OCI-LY3 (cell line): ENCODE measurements at regions not wholly inside any gene's neighbourhood (a gene's known extent, or its start where the extent isn't known, plus 50 kb on each side); places are given as distances from the start of the nearest gene placed in this dataset.

Experiments used
- H2AFZ ChIP-seq: fragments of 200-600, 300-600 bp; shearing (Covaris generic); 2 replicates; pipeline ENCODE4 v1.6.0; 2014; ENCODE audit warnings: antibody characterized with exemption, low read depth, low read length
- H3K27ac ChIP-seq: fragments of 200-600, 300-600 bp; sonication (generic); 2 replicates; pipeline ENCODE4 v1.5.1; 2014; ENCODE audit warnings: mild to moderate bottlenecking, low read length, moderate library complexity, mixed read lengths
- H3K27me3 ChIP-seq: fragments of 200-600, 300-600 bp; sonication (generic); 2 replicates; pipeline ENCODE4 v1.6.1; 2014; ENCODE audit warnings: low read depth, low read length, mixed read lengths
- H3K36me3 ChIP-seq: fragments of 200-600, 300-600 bp; sonication (generic); replicated peaks from 2 replicates; pipeline ENCODE3; 2014; ENCODE audit warnings: low read depth, low read length, mixed read lengths
- H3K4me1 ChIP-seq: fragments of 300-600, 200-600 bp; sonication (generic); 2 replicates; pipeline ENCODE4 v1.6.1; 2014; ENCODE audit warnings: low read length, mixed read lengths
- H3K4me2 ChIP-seq: fragments of 200-600, 300-600 bp; sonication (generic); 2 replicates; pipeline ENCODE4 v1.6.1; 2014; ENCODE audit warnings: low read length, mixed read lengths
- H3K4me3 ChIP-seq: fragments of 300-600, 200-600 bp; sonication (generic); 2 replicates; pipeline ENCODE4 v1.5.1; 2014; ENCODE audit warnings: antibody characterized with exemption, mild to moderate bottlenecking, low read length, moderate library complexity
- H3K79me2 ChIP-seq: fragments of 300-600, 200-600 bp; shearing (Covaris generic); 2 replicates; pipeline ENCODE4 v1.6.1; 2014; ENCODE audit warnings: mild to moderate bottlenecking, low read length, mixed read lengths
- H3K9ac ChIP-seq: fragments of 300-600, 200-600 bp; shearing (Covaris generic); 2 replicates; pipeline ENCODE4 v1.6.0; 2014; ENCODE audit warnings: mild to moderate bottlenecking, low read length, moderate library complexity
- H3K9me3 ChIP-seq: fragments of 200-600, 300-600 bp; shearing (Covaris generic); 2 replicates; pipeline ENCODE4 v1.6.1; 2014; ENCODE audit warnings: low read length, mixed read lengths; ENCODE audit not compliant: insufficient read depth
- H4K20me1 ChIP-seq: fragments of 200-600, 300-600 bp; sonication (generic); 2 replicates; pipeline ENCODE4 v1.6.1; 2016; ENCODE audit warnings: low read length, mixed read lengths; ENCODE audit not compliant: insufficient read depth
- EZH2phosphoT487 ChIP-seq: fragments of 200-600 bp; shearing (Covaris generic); IDR thresholded peaks from 2 replicates; pipeline ENCODE4 v1.6.1; 2018; ENCODE audit warnings: antibody characterized with exemption, mixed run types, low read depth
- TF ChIP-seq, protein P1 (sequence below): fragments of 200-600, 300-600 bp; sonication (generic); IDR thresholded peaks from 2 replicates; pipeline ENCODE4 v1.5.1; 2014; ENCODE audit warnings: antibody characterized with exemption, low read length, low read depth

DNA sequence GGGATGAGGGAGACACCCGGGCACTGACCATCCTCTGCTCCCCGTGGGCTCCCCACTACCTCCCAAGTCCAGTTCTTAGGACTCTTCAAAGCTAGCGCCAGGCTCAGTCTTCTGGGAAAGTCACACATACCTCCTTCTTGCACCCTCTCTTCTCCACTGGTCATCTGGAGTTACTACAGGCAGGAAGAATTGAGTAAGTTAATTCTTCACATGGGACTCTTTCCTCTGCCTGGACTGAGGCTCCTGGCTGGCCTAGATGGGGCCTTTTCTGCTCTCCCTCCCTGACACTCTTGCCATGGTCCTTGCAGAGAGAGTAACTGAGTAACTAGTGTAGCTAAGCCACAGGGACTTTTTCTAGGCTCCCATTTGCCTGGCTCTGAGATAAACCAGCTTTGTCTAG is 96.5 kb upstream of the CELF4 start:
- no peaks in the 10 kb centered on the region for H3K27me3 ChIP-seq
- H3K4me3 ChIP-seq = no peak overlapping the region
- no peak overlapping the region for H3K4me2 ChIP-seq
- H4K20me1 ChIP-seq = no peaks in the 10 kb centered on the region
- TF ChIP-seq, protein P1, sequence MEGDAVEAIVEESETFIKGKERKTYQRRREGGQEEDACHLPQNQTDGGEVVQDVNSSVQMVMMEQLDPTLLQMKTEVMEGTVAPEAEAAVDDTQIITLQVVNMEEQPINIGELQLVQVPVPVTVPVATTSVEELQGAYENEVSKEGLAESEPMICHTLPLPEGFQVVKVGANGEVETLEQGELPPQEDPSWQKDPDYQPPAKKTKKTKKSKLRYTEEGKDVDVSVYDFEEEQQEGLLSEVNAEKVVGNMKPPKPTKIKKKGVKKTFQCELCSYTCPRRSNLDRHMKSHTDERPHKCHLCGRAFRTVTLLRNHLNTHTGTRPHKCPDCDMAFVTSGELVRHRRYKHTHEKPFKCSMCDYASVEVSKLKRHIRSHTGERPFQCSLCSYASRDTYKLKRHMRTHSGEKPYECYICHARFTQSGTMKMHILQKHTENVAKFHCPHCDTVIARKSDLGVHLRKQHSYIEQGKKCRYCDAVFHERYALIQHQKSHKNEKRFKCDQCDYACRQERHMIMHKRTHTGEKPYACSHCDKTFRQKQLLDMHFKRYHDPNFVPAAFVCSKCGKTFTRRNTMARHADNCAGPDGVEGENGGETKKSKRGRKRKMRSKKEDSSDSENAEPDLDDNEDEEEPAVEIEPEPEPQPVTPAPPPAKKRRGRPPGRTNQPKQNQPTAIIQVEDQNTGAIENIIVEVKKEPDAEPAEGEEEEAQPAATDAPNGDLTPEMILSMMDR = no peak
- TF ChIP-seq EZH2phosphoT487 = no peak
- no peaks in the 10 kb centered on the region for H3K9me3 ChIP-seq
- no peaks in the 10 kb centered on the region for H3K4me1 ChIP-seq
- no peak overlapping the region for H3K27ac ChIP-seq
- no peak overlapping the region for H2AFZ ChIP-seq
- no peaks in the 10 kb centered on the region for H3K79me2 ChIP-seq
- no peaks in the 10 kb centered on the region for H3K36me3 ChIP-seq
- H3K9ac ChIP-seq = no peak overlapping the region

DNA sequence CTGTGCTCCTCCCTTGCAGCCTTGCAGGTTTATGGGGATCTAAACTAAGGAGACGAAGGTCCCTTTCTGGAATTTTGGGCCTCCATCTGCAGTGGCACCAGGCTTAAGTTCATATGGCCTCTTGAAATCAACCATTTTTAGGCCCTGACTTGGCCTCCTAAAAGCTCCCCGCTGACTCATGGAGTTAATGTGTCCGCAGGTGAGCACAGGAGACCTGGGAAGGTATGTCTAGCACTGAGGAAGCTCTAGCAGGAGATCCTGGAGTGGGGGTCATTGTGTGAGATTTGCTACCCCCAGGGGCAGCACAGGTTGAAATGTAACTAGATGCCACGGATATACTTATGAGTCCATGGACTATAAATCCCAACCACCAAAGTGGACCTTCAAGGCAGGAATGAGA is 95.9 kb upstream of the CELF4 start:
- Histone ChIP-seq H3K4me3 (no peak overlapping the region), H3K27me3 (no peaks in the 10 kb centered on the region), H3K36me3 (no peaks in the 10 kb centered on the region), H3K4me2 (no peak overlapping the region), H4K20me1 (no peaks in the 10 kb centered on the region), H3K9me3 (no peaks in the 10 kb centered on the region), H2AFZ (no peak overlapping the region), H3K9ac (no peak overlapping the region), H3K4me1 (no peaks in the 10 kb centered on the region), H3K79me2 (no peaks in the 10 kb centered on the region), H3K27ac (no peak overlapping the region)
- TF ChIP-seq, protein P1 = no peak
- no peak for TF ChIP-seq EZH2phosphoT487

DNA sequence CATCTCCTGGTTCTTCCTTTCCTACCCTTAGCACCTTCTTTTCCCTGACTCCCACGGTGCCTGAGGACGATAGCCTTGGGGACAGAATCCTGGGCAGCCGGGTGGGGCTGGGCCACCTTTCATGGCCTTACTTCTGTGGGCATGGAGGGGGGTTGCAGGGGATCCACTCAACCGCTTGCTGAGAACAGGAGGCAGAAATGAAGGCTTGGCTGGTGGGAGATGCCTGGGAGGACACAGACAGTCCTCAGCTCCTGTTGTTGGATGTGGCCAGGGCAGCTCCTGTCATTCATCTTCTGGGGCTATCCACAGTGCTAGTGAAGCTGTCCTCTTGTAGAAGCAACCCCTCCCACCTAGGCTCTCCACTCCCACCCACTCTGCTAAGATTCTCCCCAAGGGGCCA is 95.5 kb upstream of the CELF4 start:
- Histone ChIP-seq H2AFZ (no peak overlapping the region), H3K27ac (no peak overlapping the region), H3K36me3 (no peaks in the 10 kb centered on the region), H3K4me2 (no peak overlapping the region), H3K4me1 (no peaks in the 10 kb centered on the region), H4K20me1 (no peaks in the 10 kb centered on the region), H3K4me3 (no peak overlapping the region), H3K9me3 (no peaks in the 10 kb centered on the region), H3K27me3 (no peaks in the 10 kb centered on the region), H3K79me2 (no peaks in the 10 kb centered on the region), H3K9ac (no peak overlapping the region)
- TF ChIP-seq, protein P1 = no peak
- no peak for TF ChIP-seq EZH2phosphoT487

DNA sequence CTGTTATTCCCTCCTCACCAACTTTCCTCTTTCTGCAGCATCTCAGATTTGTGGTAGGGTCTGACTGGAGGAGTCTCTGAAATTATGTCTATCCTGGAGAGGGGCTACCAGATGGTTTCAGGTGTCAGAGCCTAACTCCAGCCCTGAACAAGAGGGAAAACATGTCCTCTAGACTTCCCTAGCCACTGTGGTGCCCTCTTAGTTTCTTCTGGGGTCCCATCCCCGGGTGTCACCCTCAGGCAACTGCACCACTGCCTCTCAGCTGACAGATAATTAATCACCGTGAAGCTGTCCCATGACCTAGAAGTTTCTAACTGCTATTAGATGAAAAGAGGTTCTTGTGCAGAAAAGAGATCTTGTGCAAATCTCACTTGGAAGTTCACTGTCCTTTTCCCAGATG is 95.1 kb upstream of the CELF4 start:
- Histone ChIP-seq H3K4me2 (no peak overlapping the region), H3K4me3 (no peak overlapping the region), H2AFZ (no peak overlapping the region), H3K9ac (no peak overlapping the region), H4K20me1 (no peaks in the 10 kb centered on the region), H3K79me2 (no peaks in the 10 kb centered on the region), H3K4me1 (no peaks in the 10 kb centered on the region), H3K9me3 (no peaks in the 10 kb centered on the region), H3K36me3 (no peaks in the 10 kb centered on the region), H3K27ac (no peak overlapping the region), H3K27me3 (no peaks in the 10 kb centered on the region)
- TF ChIP-seq, protein P1 = no peak
- TF ChIP-seq EZH2phosphoT487 = no peak
